IMR-90 (cell line): ENCODE measurements at regions not wholly inside any gene's neighbourhood (a gene's known extent, or its start where the extent isn't known, plus 50 kb on each side); places are given as distances from the start of the nearest gene placed in this dataset.

Experiments
- ATAC-seq: fragments of 200-7000 bp; cut with Tn5 transposase; 2 replicates; pipeline ENCODE4 v1.9.1; 2020; ENCODE audit warnings: low read depth, mild to moderate bottlenecking, moderate library complexity
- BruUV-seq: library from RNA; stranded (reverse); fragments of 400-500 nt; replicated peaks from 2 replicates; lab custom pipeline; 2021; lab: Mats Ljungman, UMichigan
- CTCF ChIA-PET: fragments of 300-600 bp; formaldehyde crosslinking; extraction: SDS; loops from one replicate; lab custom pipeline; 2021; ENCODE audit warnings: antibody characterized with exemption; lab: Yijun Ruan, JAX
- POLR2A ChIA-PET: fragments of 300-600 bp; sonication (Branson Sonifier 250); formaldehyde crosslinking; loops from one replicate; lab custom pipeline; 2022; ENCODE audit warnings: antibody characterized with exemption; ENCODE audit not compliant: unreplicated experiment; lab: Charles Lee
- DNase-seq: peaks from one replicate; pipeline ENCODE4 v3.0.0; 2013
- H2AFZ ChIP-seq: replicated peaks from 2 replicates; pipeline ENCODE3; 2013; ENCODE audit warnings: low read length, mild to moderate bottlenecking; ENCODE audit not compliant: poor library complexity
- H2AK5ac ChIP-seq: 2 replicates; pipeline ENCODE4 v1.6.1; 2013; ENCODE audit warnings: low read depth, low read length, inconsistent platforms
- H2AK9ac ChIP-seq: replicated peaks from 2 replicates; pipeline ENCODE3; 2013; ENCODE audit warnings: mild to moderate bottlenecking, low read depth, low read length, moderate library complexity; ENCODE audit not compliant: poor library complexity
- H2BK120ac ChIP-seq: 2 replicates; pipeline ENCODE4 v1.6.1; 2013; ENCODE audit warnings: low read depth, low read length, inconsistent platforms
- H2BK15ac ChIP-seq: 3 replicates; pipeline ENCODE4 v1.6.1; 2013; ENCODE audit warnings: low read depth, low read length, inconsistent platforms
- H2BK20ac ChIP-seq: 2 replicates; pipeline ENCODE4 v1.6.1; 2013; ENCODE audit warnings: low read depth, mild to moderate bottlenecking, inconsistent platforms, low read length, moderate library complexity
- H2BK5ac ChIP-seq: 2 replicates; pipeline ENCODE4 v1.6.1; 2013; ENCODE audit warnings: mild to moderate bottlenecking, low read depth, low read length, inconsistent platforms; ENCODE audit not compliant: poor library complexity, severe bottlenecking
- H3K14ac ChIP-seq: replicated peaks from 2 replicates; pipeline ENCODE4 v1.6.1; 2013; ENCODE audit warnings: low read depth, low read length, inconsistent platforms
- H3K18ac ChIP-seq: 2 replicates; pipeline ENCODE4 v1.6.1; 2013; ENCODE audit warnings: low read depth, low read length, control low read depth
- H3K23ac ChIP-seq: 2 replicates; pipeline ENCODE4 v1.6.1; 2013; ENCODE audit warnings: low read depth, low read length, inconsistent platforms
- H3K27ac ChIP-seq: 2 replicates; pipeline ENCODE4 v1.5.1; 2013; ENCODE audit warnings: mild to moderate bottlenecking, control low read depth, low read length; ENCODE audit not compliant: insufficient read depth
- H3K27me3 ChIP-seq: 2 replicates; pipeline ENCODE4 v1.6.1; 2013; ENCODE audit warnings: low read length; ENCODE audit not compliant: control insufficient read depth, insufficient read depth
- H3K36me3 ChIP-seq: 2 replicates; pipeline ENCODE4 v1.6.1; 2013; ENCODE audit warnings: low read length, mixed read lengths; ENCODE audit not compliant: control insufficient read depth, insufficient read depth
- H3K4ac ChIP-seq: 2 replicates; pipeline ENCODE4 v1.6.1; 2013; ENCODE audit warnings: low read depth, low read length, inconsistent platforms
- H3K4me1 ChIP-seq: 2 replicates; pipeline ENCODE4 v1.6.1; 2013; ENCODE audit warnings: low read length, mixed read lengths; ENCODE audit not compliant: control insufficient read depth, insufficient read depth
- H3K4me2 ChIP-seq: 2 replicates; pipeline ENCODE4 v1.6.1; 2013; ENCODE audit warnings: low read depth, mild to moderate bottlenecking, control low read depth, low read length, moderate library complexity
- H3K4me3 ChIP-seq: 2 replicates; pipeline ENCODE4 v1.5.1; 2013; ENCODE audit warnings: low read depth, mild to moderate bottlenecking, control low read depth, low read length, moderate library complexity; ENCODE audit not compliant: insufficient read depth
- H3K56ac ChIP-seq: 2 replicates; pipeline ENCODE4 v1.6.1; 2013; ENCODE audit warnings: low read length, inconsistent platforms; ENCODE audit not compliant: insufficient read depth; ENCODE audit errors: extremely low read depth
- H3K79me1 ChIP-seq, 2 experiments: 2 replicates each; pipeline ENCODE4 v1.6.1; 2013; ENCODE audit warnings: low read length in 2 of 2, inconsistent platforms in 1 of 2, low read depth in 1 of 2
- H3K9ac ChIP-seq: 2 replicates; pipeline ENCODE4 v1.6.1; 2013; ENCODE audit warnings: low read depth, low read length, control low read depth
- H3K9me1 ChIP-seq: 2 replicates; pipeline ENCODE4 v1.6.1; 2013; ENCODE audit warnings: low read length, inconsistent platforms; ENCODE audit not compliant: insufficient read depth
- H3K9me3 ChIP-seq: 2 replicates; pipeline ENCODE4 v1.6.1; 2013; ENCODE audit warnings: low read length; ENCODE audit not compliant: control insufficient read depth, insufficient read depth
- H4K20me1 ChIP-seq: 2 replicates; pipeline ENCODE4 v1.6.1; 2013; ENCODE audit warnings: low read length, inconsistent platforms; ENCODE audit not compliant: insufficient read depth
- H4K5ac ChIP-seq: 2 replicates; pipeline ENCODE4 v1.6.1; 2013; ENCODE audit warnings: mild to moderate bottlenecking, low read depth, low read length, control low read depth
- H4K8ac ChIP-seq, 2 experiments: 2 replicates each; pipeline ENCODE4 v1.6.1; 2013; ENCODE audit warnings: low read depth in 2 of 2, low read length in 2 of 2, control low read depth in 1 of 2, inconsistent platforms in 1 of 2
- H4K91ac ChIP-seq: 2 replicates; pipeline ENCODE4 v1.6.1; 2013; ENCODE audit warnings: low read depth, low read length, inconsistent platforms; ENCODE audit not compliant: insufficient read depth
- MXI1 ChIP-seq: IDR thresholded peaks from 2 replicates; pipeline ENCODE4 v1.6.1; 2012; ENCODE audit warnings: low read depth, mild to moderate bottlenecking, low read length, moderate library complexity, borderline replicate concordance
- NFE2L2 ChIP-seq: fragments of 150-350 bp; IDR thresholded peaks from 2 replicates; pipeline ENCODE4 v1.6.1; 2016; ENCODE audit warnings: low read depth, mild to moderate bottlenecking, low read length
- RCOR1 ChIP-seq: IDR thresholded peaks from 2 replicates; pipeline ENCODE4 v1.6.1; 2012; ENCODE audit warnings: mild to moderate bottlenecking, low read length, improper control_type of control experiment; ENCODE audit not compliant: insufficient replicate concordance
- SMC3 ChIP-seq: fragments of 150-350 bp; IDR thresholded peaks from 2 replicates; pipeline ENCODE4 v1.6.1; 2016; ENCODE audit warnings: low read depth, mild to moderate bottlenecking, antibody characterized with exemption, low read length, moderate library complexity
- WGBS, 2 experiments: methylation state at CpG; one replicate each; pipeline versions ENCODE4 v1.1.5 to v1.1.7; 2013; ENCODE audit warnings: missing lambda C conversion rate in 2 of 2; ENCODE audit not compliant: insufficient read length in 1 of 2; ENCODE audit errors: extremely low coverage in 2 of 2; 5-methylcytosine and 5-hydroxymethylcytosine counted together
- dilution Hi-C: fragments of 300-500 bp; cut with HindIII; formaldehyde crosslinking; loops from one replicate; pipeline ENCODE4 v1.14.3; 2018; ENCODE audit warnings: low sequenced_read_pairs; ENCODE audit not compliant: unreplicated experiment
- in situ Hi-C: fragments of 300-500 bp; cut with MboI; formaldehyde crosslinking; loops from 3 replicates; pipeline ENCODE4 v1.14.3; 2019; ENCODE audit warnings: low sequenced_read_pairs, inconsistent platforms, mixed read lengths
- intact Hi-C: fragments of 100-400 bp; cut with micrococcal nuclease; formaldehyde crosslinking; loops from 2 replicates; pipeline ENCODE4 v1.10.0; 2022

- Histone ChIP-seq H3K4me3 (no peak overlapping the region), H2BK5ac (no peak overlapping the region), H3K4ac (no peak overlapping the region), H4K20me1 (no peaks in the 10 kb centered on the region), H3K36me3 (no peaks in the 10 kb centered on the region), H2BK120ac (no peak overlapping the region), H3K9me3 (no peaks in the 10 kb centered on the region), H3K27me3 (no peaks in the 10 kb centered on the region), H3K23ac (no peak overlapping the region), H3K27ac (no peak overlapping the region), H3K79me1 (no peaks in the 10 kb centered on the region), H3K14ac (no peak overlapping the region), H2AK9ac (no peak overlapping the region), H2BK15ac (no peak overlapping the region), H3K9me1 (no peaks in the 10 kb centered on the region), H3K9ac (no peak overlapping the region), H4K91ac (no peak overlapping the region), H3K4me1 (no peaks in the 10 kb centered on the region), H2BK20ac (no peak overlapping the region), H3K56ac (no peak overlapping the region), H3K4me2 (no peak overlapping the region), H2AFZ (no peak overlapping the region), H4K8ac (no peak overlapping the region), H4K5ac (no peak overlapping the region), H3K18ac (no peak overlapping the region), H2AK5ac (no peak overlapping the region)
- ChIA-PET CTCF (interaction anchor here (0.5 kb wide), 1 partner anchor 184 kb away, joined by 4 read pairs; no protein-coding TSS in a partner anchor), POLR2A (no interaction called here)
- no CpG with 5 or more reads among the region's 4 CpGs for WGBS, 2 experiments
- dilution Hi-C loops (no loop called here), in situ Hi-C loops (no loop called here), intact Hi-C loops (no loop called here)
- no peak for ATAC-seq
- no peak for DNase-seq
- no TSS peak for BruUV-seq
- TF ChIP-seq SMC3, result no peak
- TF ChIP-seq RCOR1, result no peak
- TF ChIP-seq MXI1, result no peak
- no peak for TF ChIP-seq NFE2L2
These were observed 117.4 kb upstream of the PLPPR5 start for GRCh38 chr1:99122039-99122438.
